ENCODE measurements at regions not wholly inside any gene's neighbourhood (a gene's known extent, or its start where the extent isn't known, plus 50 kb on each side); places are given as distances from the start of the nearest gene placed in this dataset.

GRCh38 chr17:71547904-71548303 is 572.9 kb upstream of the SOX9 start:
- TF ChIP-seq ESRRA (CRISPR knock-in tag; IDR thresholded peaks at IDR 0.05; ENCODE audit: borderline replicate concordance): no peak
- TF ChIP-seq FOXP1 (CRISPR knock-in tag; IDR thresholded peaks at IDR 0.05; ENCODE audit: borderline replicate concordance): no peak
- no peak for TF ChIP-seq E2F5 (CRISPR knock-in tag; IDR thresholded peaks at IDR 0.05)
- TF ChIP-seq IRF2 (CRISPR knock-in tag; IDR thresholded peaks at IDR 0.05; ENCODE audit: borderline replicate concordance, low read depth): no peak
- no peak for TF ChIP-seq CBFB (CRISPR knock-in tag; IDR thresholded peaks at IDR 0.05; ENCODE audit: low read depth)
- no peak for TF ChIP-seq ETV6 (CRISPR knock-in tag; IDR thresholded peaks at IDR 0.05)
